ENCODE measurements at regions not wholly inside any gene's neighbourhood (a gene's known extent, or its start where the extent isn't known, plus 50 kb on each side); places are given as distances from the start of the nearest gene placed in this dataset.
"Not testable (repeated sequence)": the region's sequence is repeated elsewhere in the genome, so short reads cannot be mapped to it uniquely, and the experiment has no call there.

DNA sequence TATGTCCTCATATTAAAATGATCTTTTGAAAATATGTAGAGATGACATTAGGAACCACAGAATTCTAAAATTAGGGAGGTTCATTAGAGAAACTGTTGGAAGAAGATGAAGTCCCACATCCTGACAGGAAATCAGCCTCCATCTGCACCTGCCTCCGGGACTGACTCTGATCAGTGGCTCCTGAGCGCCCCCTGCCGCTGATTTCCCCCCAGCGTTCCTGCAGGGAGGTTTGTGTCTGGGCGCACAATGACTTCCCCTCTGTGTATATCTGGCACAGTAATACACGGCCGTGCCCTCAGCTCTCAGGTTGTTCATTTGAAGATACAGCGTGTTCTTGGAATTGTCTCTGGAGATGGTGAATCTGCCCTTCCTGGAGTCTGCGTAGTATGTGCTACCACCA, 883.8 kb downstream of the TMEM121 start:
- not testable (repeated sequence) for DNase-seq (ENCODE audit: low spot score)

DNA sequence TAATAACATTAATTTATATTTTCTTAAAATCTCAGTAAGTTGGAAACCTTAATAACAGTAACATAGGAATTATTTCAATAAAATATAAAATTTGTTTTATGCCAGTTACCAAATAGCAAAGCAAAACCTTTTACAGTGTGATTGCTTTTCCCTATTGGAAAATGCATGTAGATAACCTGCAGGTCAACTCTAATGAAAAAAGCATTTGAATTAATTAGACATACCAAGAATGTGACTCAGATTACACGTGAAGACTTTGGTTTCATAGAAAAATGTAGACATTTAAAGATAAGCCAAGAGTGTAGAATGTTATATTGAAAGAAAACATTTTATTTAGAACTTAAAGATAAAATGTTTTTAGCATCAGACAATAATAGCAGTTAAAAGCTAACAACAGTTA, 888.1 kb downstream of the TMEM121 start:
- no peak for DNase-seq (ENCODE audit: low spot score)

GRCh38 chr14:106417224-106418049, 891.1 kb downstream of the TMEM121 start:
- peak; percentile 87 for DNase-seq (ENCODE audit: low spot score)

DNA sequence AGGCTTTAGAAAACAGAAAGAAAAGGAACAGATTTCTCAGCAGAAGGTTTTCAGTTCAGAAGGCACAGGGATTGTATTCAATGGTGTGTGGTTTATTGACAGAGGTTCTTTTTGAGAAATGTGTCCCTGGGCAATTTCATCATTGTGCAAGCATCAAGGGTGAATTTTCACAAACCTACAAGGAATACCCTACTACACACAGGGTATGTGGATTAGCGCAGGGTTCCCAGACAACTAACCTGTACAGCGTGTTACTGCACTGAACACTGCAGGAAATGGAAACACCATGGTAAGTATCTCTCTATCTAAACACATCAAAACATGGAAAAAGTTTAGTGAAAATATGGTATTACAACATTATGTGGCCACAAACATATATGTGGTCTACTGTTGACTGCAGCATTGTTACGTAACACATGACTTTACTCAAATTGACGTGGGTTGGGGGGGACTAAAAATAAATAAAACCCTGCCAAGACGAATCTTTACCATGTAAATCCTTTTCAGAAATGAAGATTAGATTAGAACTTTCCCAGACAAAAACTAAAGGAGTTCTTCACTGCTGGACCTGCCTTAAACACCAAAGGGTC, 893.1 kb downstream of the TMEM121 start:
- DNase-seq (ENCODE audit: low spot score) = no peak

GRCh38 chr14:106421431-106422033, 895.1 kb downstream of the TMEM121 start:
- DNase-seq (ENCODE audit: low spot score) = peak; percentile 45

DNA sequence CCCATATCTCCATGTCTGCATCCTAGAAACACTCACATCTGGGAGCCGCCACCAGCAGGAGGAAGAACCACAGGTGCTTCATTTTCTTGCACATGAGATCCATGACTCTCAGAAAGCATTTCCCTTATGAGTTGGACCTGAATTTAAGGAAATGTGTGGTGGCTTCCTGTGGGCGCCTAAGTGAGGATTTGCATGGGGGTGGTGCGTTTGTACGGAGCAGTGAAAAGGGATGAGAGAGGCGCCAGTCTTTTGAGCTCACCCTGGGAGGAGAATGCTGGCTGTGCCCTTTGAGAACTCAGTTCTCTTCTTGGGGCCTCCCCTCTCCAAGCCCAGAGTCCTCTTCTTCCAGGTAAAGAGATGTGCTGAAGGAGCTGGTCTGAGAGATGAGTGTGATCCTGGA, 895.7 kb downstream of the TMEM121 start:
- no peak for DNase-seq (ENCODE audit: low spot score)

DNA sequence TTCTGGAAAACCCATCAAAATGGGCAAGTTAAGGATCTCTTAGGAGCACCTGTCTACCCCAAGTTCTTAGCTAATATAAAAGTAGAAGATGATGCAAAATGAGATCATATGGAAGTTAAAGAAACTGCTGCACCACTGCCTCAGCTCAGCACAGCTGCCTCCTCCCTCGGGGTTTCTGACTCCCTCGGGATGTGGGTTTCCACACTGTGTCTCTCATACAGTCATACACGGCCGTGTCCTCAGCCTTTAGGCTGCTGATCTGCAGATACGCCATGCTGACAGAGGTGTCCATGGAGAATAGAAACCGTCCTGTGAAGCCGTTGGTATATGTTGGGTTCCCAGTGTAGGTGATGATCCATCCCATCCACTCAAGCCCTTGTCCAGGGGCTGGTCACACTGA, 898.8 kb downstream of the TMEM121 start:
- not testable (repeated sequence) for DNase-seq (ENCODE audit: low spot score)

DNA sequence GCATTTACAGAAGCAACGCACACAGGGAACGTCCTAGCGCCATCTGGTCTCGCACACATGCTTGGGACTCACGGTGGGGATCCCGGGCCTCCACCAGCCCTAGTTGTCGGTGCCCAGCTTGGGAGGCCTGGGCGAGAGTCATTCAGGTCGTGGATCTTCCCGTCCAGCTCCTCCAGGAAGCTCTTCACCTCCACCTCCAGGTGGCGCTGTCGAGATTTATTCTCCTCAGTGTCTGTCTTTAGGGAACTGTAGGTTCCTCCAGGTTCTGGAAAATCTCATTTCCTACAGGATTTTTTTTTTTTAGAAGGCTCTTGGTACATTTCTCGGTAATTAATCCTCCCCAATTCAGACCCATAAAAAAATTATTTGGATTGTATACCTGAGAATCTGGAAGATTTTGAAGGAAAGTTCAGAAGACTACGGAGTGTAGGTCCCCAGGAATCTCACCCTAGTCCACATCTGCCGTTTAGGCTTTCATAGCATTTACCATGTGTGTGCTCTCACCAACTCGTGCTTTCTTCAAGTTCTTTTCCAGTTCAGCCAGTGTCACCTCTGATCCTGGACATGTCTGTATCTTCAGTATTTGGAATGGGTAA, 910.0 kb downstream of the TMEM121 start:
- peak; percentile 51 for DNase-seq (ENCODE audit: low spot score)

GRCh38 chr14:106442857-106443256, 916.5 kb downstream of the TMEM121 start:
- no peak for DNase-seq (ENCODE audit: low spot score)

DNA sequence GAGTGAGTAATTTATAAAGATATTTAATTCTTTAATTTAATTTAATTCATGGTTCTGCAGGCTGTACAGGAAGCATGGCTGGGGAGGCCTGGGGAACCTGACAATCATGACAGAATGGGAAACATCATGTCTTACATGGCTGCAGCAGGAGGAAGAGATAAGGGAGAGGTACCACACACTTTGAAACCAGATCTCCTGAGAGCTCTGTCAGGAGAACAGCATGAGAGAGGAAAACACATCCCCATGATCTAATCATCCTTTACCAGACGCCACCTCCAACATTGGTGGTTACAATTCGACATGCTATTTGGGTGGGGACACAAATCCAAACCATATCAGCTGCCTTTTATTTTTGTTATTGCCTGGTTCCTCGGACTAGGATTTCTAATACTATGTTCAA, 928.6 kb downstream of the TMEM121 start:
- DNase-seq (ENCODE audit: low spot score) = no peak

DNA sequence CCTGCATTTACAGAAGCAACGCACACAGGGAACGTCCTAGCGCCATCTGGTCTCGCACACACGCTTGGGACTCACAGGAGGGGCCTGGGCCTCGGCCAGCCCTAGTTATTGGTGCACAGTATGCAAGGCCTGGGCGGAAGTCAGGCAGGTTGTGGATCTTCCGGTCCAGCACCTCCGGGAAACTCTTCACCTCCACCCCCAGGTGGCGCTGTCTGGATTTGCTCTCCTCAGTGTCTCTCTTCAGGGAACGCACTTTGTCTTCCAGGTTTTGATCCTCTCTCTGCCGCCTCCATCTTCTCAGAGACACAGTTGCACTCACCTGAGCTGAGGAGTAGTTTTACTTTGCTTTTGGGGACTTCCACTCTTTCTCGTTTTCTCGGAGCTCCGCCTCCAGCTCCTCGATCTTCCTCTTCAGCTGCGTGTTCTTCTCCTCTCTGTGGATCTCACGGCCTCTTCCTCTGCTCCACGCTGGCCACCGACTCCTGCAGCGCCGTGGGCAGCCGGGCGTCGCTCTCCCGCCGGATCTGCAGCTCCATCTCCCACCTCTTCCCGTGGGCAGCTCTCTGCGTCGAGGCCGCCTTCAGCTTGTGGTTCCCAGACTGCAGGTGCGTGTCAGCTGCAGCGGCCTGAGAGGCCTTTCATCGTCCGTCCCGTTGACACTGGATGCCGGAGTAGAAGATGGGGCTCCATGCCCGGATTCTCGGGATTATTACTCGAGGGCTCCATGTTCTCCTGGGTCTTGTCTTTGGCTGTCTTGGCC, 933.8 kb downstream of the TMEM121 start:
- peak; percentile 38 for DNase-seq (ENCODE audit: low spot score)

GRCh38 chr14:106460916-106461315, 934.5 kb downstream of the TMEM121 start:
- no peak for DNase-seq (ENCODE audit: low spot score)

DNA sequence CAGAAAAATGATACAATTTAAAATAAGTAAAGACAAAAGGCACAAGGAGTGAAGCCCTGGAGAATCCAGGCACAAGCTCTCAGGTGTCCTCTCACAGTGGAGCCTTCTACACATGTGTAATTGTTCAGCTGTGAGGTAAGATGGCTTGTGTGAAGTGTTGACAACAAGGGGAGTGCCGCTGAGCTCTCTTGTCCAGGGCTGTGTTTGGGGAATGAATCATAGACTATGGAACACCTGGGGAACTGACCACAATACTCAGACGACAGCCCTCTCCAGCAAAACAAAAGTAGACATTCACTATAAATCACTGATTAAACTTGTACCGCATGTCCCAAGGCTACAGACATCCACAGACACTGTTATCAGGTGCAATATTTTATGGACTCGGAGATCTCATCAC, 940.1 kb downstream of the TMEM121 start:
- not testable (repeated sequence) for DNase-seq (ENCODE audit: low spot score)

DNA sequence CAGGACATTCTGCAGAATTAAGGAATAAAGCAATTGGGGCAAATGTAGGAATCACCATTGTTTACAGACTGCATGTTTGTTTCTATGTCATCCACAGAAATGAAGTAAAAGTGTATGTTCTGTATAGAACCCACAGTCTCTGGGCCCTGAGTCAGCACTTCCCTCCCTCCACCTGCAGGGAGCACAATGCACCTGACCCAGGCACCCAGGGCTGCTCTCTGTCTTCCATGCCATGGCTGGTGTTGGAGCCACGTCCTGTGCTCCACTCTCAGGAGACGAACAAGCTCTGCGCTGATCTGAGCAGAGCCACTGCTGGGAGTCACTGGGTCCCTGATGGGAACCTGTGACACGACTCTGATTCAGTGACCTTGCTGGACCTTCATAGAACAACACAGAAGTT, 942.5 kb downstream of the TMEM121 start:
- not testable (repeated sequence) for DNase-seq (ENCODE audit: low spot score)

DNA sequence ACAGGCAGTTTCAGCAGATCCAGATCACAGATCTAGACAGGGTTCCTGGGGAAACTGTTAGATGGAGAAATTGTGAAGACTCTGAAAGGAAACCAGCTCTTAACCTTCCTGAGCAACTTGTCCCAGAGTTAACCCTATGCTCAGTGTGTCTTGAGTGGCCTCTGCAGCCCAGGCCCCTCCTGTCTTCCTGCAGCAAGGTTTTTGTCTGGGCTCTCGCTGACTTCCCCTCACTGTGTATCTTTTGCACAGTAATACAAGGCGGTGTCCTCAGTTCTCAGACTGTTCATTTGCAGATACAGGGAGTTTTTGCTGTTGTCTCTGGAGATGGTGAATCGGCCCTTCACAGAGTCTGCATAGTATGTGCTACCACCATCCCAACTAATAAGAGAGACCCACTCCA, 943.6 kb downstream of the TMEM121 start:
- not testable (repeated sequence) for DNase-seq (ENCODE audit: low spot score)

DNA sequence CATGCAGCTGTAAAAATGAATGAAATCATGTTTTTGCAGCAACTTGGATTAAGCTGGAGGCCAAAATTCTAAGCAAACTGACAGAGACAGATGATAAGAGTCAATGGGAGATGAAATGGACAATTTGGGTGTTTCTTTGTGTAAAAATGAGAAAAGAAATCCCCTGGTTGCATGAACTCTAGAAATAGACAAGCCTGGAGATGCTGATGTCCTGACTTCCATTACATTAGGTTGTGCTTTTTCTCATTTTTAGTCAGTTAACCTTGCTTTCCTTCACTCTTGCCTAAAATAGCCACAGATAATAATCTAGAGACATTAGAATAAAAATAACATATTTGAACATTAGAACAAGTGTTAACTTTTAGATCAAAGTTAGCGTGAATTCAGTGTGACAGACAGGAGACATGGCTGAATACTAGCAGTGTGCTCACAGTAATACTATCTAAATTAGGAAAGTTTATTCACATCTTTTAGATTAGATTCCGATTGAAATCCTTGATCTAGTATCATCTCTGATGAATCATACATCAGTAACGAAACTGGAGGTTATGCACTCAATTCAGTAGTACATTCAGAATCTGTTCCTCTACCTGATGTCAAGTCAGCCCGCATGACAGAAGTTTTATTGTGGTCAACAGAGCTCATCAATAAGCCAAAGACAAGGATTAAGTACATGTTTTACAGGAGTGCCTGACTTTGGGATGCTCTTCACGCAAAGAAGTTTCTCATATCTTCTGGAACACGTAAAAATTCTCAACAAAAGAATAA, 948.1 kb downstream of the TMEM121 start:
- DNase-seq (ENCODE audit: low spot score) = not testable (repeated sequence)

- DNase-seq (ENCODE audit: low spot score) = not testable (repeated sequence)
Observed at GRCh38 chr14:106475214-106475613, 948.8 kb downstream of the TMEM121 start.

GRCh38 chr14:106477600-106477999, 951.2 kb downstream of the TMEM121 start:
- not testable (repeated sequence) for DNase-seq (ENCODE audit: low spot score)

DNA sequence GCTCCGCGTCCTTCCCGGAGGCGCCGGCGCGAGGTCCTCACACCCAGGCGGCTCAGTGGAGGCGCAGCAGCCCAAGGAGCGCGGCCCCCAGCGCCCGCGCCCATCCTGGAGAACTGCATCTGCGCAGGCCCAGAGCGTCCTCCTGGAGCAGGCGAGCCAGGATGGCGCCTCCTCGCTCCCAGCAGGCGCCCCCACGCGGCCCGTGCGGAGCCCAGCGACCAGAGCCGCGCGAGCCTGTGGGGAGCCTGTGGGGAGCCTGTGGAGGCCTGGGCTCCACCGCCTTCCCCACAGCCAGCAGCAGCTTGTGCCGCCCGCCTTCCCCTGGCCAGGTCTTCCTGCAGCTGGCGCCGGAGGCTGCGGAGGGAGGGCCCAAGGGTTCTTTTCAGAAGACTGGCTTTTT, 953.9 kb downstream of the TMEM121 start:
- not testable (repeated sequence) for DNase-seq (ENCODE audit: low spot score)

DNA sequence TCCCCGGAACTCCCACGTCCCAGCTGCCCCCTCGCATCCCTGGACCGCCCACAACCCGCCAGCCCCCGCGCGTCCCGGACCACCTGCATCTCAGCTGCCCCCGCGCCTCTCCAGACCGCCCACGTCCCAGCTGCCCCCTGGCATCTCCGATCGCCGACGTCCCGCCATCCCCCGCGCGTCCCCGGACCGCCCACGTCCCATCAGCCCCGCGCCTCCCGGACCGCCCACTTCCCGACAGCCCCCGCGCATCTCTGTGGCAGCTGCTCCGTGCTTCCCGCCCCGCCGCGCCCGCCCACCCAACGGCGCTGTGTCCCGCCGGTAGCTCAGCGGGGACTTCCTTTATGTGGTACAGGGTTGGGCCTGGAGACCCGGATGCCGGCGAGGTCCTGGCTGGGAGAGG, 955.8 kb downstream of the TMEM121 start:
- not testable (repeated sequence) for DNase-seq (ENCODE audit: low spot score)

DNA sequence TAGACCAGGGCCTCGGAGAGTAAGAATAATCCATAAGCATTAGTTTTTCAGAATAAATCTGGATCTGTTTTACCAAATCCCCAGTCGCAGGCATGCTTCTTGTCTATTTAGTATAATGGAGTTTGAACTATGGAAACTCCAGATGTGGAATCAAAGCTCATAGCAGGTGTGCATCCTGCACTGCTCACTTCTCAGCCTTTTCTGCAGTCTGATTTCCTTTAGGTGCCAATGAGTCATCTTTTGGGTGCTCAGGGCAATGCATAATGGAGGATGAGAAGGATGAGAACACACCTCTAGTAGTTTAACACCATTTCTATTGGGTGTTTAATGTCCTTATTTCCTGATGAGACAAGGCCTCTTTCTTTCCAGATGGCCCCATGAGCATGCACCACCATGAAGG, 961.2 kb downstream of the TMEM121 start:
- no peak for DNase-seq (ENCODE audit: low spot score)
